GM12891 (cell line): ENCODE measurements at regions not wholly inside any gene's neighbourhood (a gene's known extent, or its start where the extent isn't known, plus 50 kb on each side); places are given as distances from the start of the nearest gene placed in this dataset.

Source experiments
- PAX5 ChIP-seq: IDR thresholded peaks from 2 replicates; pipeline ENCODE4 v1.6.1; 2011; ENCODE audit warnings: low read length, moderate library complexity, mild to moderate bottlenecking; ENCODE audit not compliant: insufficient read depth, severe bottlenecking
- POLR2A ChIP-seq: IDR thresholded peaks from 2 replicates; pipeline ENCODE4 v1.6.1; 2011; ENCODE audit warnings: low read depth, low read length, control low read depth
- POLR2AphosphoS5 ChIP-seq: IDR thresholded peaks from 2 replicates; pipeline ENCODE4 v1.6.1; 2011; ENCODE audit warnings: low read depth, low read length, control low read depth
- POU2F2 ChIP-seq: IDR thresholded peaks from 2 replicates; pipeline ENCODE4 v1.6.1; 2011; ENCODE audit warnings: low read depth, mild to moderate bottlenecking, control low read depth, low read length, moderate library complexity
- SPI1 ChIP-seq: IDR thresholded peaks from 2 replicates; pipeline ENCODE4 v1.6.1; 2011; ENCODE audit warnings: low read depth, low read length, control low read depth
- TAF1 ChIP-seq: IDR thresholded peaks from 2 replicates; pipeline ENCODE4 v1.6.1; 2011; ENCODE audit warnings: low read depth, low read length, control low read depth

- no peak for TF ChIP-seq TAF1
- TF ChIP-seq POLR2A, result no peak
- no peak for TF ChIP-seq POLR2AphosphoS5
- no peak for TF ChIP-seq POU2F2
- TF ChIP-seq SPI1, result no peak
- no peak for TF ChIP-seq PAX5
These were observed 305.4 kb upstream of the SATB1 start for GRCh38 chr3:18730491-18730890.
